ENCODE measurements at regions not wholly inside any gene's neighbourhood (a gene's known extent, or its start where the extent isn't known, plus 50 kb on each side); places are given as distances from the start of the nearest gene placed in this dataset.
A peak's percentile ranks its signal among the peaks of the same experiment; 100 is the strongest.

DNA sequence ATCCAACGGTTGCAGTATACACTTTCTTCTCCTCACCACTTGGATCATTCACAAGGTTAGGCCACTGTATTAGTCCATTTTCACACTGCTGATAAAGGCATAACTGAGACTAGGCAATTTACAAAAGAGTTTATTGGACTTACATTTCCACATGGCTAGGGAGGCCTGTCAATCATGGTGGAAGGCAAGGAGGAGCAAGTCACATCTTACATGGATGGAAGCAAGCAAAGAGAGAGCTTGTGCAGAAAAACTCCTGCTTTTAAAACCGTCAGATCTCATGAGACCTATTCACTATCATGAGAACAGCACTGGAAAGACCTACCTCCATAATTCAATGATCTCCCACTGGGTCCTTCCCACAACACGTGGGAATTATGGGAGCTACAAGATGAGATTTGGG is 81.8 kb upstream of the DAP start:
- DNase-seq = no peak

DNA sequence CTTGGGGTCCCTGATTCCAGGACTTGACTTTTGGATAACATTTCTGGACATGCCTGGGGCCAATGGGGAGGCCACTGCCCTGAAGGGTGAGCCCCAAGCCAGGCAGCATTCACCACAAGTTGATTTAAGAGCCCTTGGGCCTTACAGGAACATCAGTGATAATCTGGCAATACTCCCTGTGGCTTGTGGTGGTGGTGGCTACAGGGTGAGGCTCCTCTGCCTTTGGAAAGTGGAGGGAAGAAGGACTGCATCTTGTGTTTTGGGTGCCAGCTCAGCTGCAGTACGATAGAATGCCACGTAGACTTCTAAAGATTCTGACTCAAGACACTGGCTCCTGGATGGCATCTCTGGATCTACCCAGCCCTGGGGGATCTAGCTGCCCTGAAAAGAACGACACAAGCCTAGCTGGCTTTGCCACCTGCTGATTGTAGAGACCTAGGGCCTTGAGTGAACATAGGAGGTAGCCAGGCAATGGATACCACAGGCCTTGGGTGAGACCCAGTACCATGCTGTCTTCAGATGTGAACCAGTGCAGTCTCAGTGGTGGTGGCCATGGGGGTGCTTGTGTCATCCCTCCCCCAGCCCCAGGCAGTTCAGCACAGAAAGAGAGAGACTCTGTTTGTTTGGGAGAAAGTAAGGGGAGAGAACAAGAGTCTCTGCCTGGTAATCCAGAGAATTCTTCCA is 79.0 kb upstream of the DAP start:
- DNase-seq = no peak

DNA sequence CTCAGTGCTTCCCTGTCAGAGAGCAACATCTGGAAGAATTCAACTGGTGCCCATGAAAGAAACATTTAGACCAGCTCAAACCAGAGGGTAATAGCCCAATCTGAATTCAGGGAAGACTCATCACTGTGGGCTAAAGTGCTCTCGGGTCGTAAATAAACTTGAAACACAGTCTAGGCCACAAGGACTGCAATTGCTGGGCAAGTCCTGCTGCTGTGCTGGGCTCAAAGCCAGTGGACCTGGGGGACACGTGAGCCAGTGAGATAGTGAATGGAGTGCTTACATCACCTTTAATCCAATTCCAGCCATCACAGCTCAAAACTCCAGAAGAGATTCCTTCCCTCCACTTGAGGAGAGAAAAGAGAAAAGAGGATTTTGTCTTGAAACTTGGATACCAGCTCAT is 78.1 kb upstream of the DAP start:
- no peak for DNase-seq

DNA sequence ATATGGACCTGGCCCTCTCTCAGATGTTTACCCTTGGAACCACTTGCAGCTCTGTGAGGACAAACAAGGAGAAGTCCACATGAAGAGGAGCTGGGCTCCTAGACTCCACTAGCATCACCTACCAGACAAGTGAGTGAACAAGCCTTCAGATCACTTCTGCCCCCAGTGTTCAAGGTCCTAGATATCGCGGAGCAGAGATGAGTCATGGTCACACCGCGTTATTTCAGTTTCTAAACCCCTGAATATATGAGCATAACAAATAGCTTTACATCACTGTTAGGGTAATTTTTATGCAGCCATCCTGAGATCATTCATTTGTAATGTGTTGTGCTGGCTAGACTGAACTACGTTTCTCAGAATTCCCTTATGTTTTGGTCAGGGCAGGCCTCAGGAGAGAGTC is 77.0 kb upstream of the DAP start:
- DNase-seq = no peak

DNA sequence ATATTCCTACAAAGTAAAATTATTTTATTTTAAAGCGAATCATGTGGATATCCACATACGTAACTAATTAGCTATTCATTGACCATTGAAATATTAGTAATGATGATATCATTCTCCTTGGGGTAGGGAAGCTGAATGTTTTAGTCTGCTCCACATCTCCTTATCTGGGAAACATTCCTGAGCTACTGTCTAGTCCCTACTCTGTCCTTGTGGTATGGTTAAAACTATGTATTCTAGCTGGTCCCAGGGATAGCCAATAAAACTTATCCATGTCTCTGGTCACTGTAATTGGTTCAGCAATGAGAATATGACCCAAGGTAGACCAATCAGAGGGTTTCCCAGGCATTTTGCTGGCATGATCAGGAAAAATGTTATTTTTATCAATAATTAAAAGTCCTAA is 76.0 kb upstream of the DAP start:
- DNase-seq = peak; percentile 66

DNA sequence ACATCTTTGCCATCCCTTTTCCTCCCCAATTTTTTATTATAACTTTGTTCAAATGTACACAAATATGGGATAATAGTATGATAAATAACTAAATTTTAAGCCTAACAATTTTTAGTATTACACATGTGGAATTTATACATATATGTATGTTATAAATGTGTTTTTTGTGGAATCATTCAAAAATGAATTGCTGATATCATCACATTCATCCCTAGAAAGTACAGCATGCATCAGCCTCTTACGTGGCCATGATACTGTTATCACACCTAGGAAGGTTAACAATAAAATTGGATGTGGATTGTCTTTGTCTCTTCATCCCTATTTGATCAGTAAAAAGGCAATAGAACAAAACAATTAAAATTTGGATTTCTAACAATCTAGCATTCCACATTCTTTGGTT is 73.7 kb upstream of the DAP start:
- no peak for DNase-seq

DNA sequence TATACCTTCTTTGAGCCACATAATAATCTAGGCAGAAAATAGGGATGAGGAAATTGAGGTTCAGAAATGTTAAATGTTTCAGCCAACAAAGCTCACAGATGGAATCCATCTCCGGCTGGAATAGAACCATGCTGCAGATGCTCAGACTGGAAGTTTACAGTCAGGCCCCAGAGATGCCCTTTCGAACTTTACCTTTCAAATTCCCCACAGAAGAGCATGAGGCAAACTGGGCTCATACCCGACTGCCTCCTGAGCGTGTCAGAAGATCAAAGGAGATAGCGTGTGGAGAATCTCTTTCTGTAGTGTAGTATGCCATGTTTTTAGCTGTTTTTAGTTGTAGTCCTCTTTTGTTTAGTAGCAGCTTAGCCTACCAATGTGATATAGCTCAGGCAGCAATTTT is 72.0 kb upstream of the DAP start:
- no peak for DNase-seq

DNA sequence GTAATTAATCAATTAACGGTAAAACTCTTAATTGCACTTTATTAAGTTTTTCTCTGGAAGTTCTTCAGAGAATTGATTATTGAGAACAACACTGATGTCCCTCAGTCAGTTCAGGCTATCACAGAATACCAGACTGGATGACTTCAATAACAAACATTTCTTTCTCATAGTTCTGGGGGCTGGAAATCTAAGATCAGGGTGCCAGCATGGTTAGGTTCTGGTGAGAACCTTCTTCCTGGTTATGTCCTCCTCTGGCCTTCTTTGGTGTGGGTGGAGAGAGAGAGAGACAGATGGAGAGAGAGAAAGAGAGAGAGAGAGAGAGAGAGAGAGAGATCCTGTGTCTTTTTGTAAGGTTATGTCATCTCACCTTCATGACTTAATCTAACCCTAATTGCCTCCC is 71.4 kb upstream of the DAP start:
- DNase-seq = no peak

DNA sequence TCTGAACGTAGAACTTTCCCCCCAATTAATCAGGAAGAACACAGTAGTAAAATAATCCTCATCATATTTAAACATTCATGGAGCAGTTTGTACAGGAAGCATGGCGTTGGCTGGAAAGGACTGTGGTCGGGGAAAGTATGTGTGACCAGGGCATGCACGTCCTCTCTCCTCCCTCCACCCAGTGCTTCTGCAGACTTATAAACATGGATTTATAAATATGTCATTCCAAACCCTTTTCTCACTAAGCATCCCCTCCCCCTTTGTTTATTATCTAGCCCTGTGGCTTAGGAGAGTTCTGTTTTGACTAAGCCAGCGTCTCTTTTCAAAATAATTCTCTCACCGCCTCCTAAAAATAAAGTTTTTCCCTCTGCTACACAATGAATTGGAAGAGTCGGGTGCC is 70.4 kb upstream of the DAP start:
- DNase-seq = peak; percentile 89

DNA sequence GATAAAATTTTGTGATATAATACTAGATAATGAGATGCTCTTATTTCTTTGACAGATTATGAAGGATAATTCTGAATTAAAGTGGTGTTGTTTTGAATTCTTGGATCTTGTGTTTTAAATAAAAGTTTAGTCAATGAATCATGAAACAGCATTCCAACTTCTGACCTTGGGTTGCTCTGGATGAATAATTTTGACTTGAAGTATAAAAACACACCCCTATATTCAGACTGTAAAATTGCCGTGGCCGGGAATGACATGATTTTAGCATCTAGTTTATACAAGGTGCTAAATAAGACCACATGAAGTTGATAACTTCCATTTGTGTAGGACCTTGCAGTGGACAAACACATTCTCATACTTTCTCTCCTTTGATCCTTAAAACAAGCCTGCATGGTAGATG is 67.2 kb upstream of the DAP start:
- peak; percentile 51 for DNase-seq

DNA sequence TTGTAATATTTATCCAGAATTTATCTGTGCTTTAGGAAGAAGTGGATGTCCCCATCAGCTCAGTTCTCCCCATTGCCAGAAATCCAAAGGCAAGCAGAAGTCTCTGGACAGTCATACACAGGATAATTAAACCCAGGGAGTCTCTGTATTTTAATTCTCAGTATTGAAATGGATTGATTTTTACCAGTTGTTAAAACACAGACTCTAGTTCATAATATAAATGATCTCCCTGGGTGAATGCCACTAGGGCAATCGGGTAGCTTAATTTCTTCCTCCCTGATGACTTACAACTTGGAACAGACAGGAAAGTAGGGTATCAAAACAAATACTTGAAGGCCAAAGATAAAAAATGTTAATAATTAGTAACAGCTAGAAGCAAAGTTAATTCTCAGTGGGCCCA is 66.5 kb upstream of the DAP start:
- no peak for DNase-seq

DNA sequence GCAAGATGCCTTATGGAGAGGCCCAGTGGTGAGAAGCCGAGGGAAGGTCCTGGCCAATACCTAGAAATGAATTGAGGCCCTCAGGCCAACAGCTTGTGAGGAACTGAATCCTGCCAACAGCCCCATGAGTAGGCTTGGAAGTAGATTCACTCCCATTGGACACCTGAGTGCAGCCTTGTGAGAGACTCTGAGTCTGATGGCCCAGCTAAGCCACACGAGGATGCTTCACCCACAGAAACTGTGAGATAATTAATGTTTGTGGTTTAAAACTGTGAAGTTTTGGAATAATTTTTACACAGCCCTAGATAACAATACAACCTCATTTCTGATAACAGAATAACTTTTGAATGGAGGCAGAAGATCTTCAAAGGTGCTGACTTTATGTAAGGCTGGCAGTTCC is 65.9 kb upstream of the DAP start:
- DNase-seq = no peak

DNA sequence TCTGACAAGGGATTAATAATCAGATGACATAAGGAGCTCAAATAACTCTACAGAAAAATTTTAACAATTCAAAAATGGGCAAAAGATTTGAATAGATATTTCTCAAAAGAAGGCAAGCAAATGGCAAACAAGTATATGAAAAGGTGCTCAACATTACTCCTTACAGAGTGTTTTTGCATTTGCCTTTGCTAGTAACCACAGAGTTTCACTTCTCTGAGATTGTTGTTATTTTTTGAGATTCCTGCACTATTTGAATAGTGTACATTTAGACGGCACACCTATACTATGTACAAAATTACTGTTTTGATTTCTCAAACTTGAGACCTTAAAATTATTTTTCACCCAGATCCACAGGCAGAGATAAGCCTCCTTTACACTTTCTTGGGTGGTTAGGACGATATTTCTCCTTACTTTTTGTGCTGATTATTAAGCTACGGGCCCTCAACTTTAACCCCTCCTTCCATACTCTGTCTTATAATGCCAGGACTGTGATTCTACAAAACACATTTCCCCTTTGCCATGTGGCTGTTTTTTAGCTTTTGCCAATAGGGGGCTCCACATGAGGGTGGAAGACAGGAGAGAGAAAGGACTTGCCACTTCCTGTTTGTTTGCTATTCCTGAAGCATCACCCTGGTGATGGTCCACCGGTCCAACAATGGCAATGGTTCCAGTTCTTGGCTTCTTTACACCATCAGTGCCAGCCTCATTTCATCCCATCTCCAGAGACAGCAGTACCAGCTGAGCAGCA is 65.0 kb upstream of the DAP start:
- DNase-seq = no peak

DNA sequence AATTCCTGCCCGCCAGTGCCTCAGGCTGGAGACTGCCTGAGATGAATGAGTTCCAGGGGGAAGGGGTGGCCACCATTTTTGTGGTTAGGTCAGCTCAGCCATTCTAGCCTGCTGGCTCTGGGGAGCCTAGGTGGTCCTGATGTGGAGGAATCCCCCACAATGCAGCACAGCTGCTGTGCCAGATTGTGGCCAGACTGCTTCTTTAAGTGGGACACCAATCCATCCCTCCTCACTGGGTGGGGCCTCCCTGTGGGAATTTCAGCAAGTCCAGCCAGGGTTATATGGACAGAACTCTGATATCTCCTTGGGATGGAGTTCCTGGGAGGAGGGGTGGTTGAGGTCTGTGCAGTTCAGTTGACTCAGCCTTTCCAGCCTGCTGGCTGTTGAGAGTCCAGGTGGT is 51.2 kb upstream of the DAP start:
- DNase-seq = no peak
